Common myeloid progenitor, CD34-positive (primary cell): ENCODE measurements at regions not wholly inside any gene's neighbourhood (a gene's known extent, or its start where the extent isn't known, plus 50 kb on each side); places are given as distances from the start of the nearest gene placed in this dataset.

Source experiments
- CTCF ChIA-PET: fragments of 350-600 bp; sonication (Branson Sonifier 250); formaldehyde crosslinking; loops from one replicate; lab custom pipeline; 2021; ENCODE audit warnings: antibody characterized with exemption; lab: Charles Lee
- POLR2A ChIA-PET: fragments of 350-600 bp; sonication (Branson Sonifier 250); formaldehyde crosslinking; loops from one replicate; lab custom pipeline; 2021; ENCODE audit warnings: antibody characterized with exemption; lab: Charles Lee
- DNase-seq, 3 donors: peaks; one replicate each; pipeline versions ENCODE4 v3.0.0 to v3.0.0-alpha.2; 2013
- H3K27ac ChIP-seq, 2 experiments: 1 replicate in 1 of 2; 2 replicates in 1 of 2; pipeline ENCODE4 v1.7.0; 2013; ENCODE audit warnings: inconsistent platforms in 2 of 2, low read length in 2 of 2, mild to moderate bottlenecking in 2 of 2, low read depth in 1 of 2, moderate library complexity in 1 of 2; ENCODE audit not compliant: severe bottlenecking in 2 of 2, insufficient read depth in 1 of 2, poor library complexity in 1 of 2
- H3K27me3 ChIP-seq, 5 experiments: replicated peaks in 2 of 5; 1 replicate in 3 of 5; 2 replicates in 2 of 5; pipeline versions ENCODE4 v1.6.1 to v1.7.0; 2013; ENCODE audit warnings: low read length in 4 of 5, mild to moderate bottlenecking in 2 of 5, moderate library complexity in 2 of 5, inconsistent platforms in 1 of 5; ENCODE audit not compliant: insufficient read depth in 5 of 5, control insufficient read depth in 4 of 5
- H3K36me3 ChIP-seq, 4 experiments: 1 replicate in 2 of 4; 2 replicates in 2 of 4; pipeline versions ENCODE4 v1.6.1 to v1.7.0; 2013; ENCODE audit warnings: low read length in 3 of 4, control low read depth in 1 of 4, mild to moderate bottlenecking in 1 of 4; ENCODE audit not compliant: control insufficient read depth in 4 of 4, insufficient read depth in 4 of 4
- H3K4me1 ChIP-seq, 4 experiments: 1 replicate in 3 of 4; 2 replicates in 1 of 4; pipeline versions ENCODE4 v1.6.1 to v1.7.1; 2013; ENCODE audit warnings: low read length in 3 of 4, mild to moderate bottlenecking in 3 of 4, control low read depth in 1 of 4, inconsistent platforms in 1 of 4, moderate library complexity in 1 of 4; ENCODE audit not compliant: control insufficient read depth in 4 of 4, insufficient read depth in 4 of 4; ENCODE audit errors: control extremely low read depth in 1 of 4
- H3K4me3 ChIP-seq, 7 experiments: 1 replicate in 4 of 7; 2 replicates in 3 of 7; pipeline versions ENCODE4 v1.5.1 to v1.7.0; 2013; ENCODE audit warnings: mild to moderate bottlenecking in 7 of 7, low read length in 6 of 7, moderate library complexity in 6 of 7, inconsistent platforms in 2 of 7, low read depth in 2 of 7, control low read depth in 1 of 7; ENCODE audit not compliant: insufficient read depth in 4 of 7, control insufficient read depth in 1 of 7; ENCODE audit errors: extremely low read depth in 1 of 7
- H3K9me3 ChIP-seq, 5 experiments: 1 replicate in 4 of 5; 2 replicates in 1 of 5; pipeline versions ENCODE4 v1.6.1 to v1.7.1; 2013; ENCODE audit warnings: low read length in 4 of 5, mild to moderate bottlenecking in 2 of 5, inconsistent platforms in 1 of 5, low read depth in 1 of 5, moderate library complexity in 1 of 5; ENCODE audit not compliant: control insufficient read depth in 4 of 5, insufficient read depth in 2 of 5; ENCODE audit errors: control extremely low read depth in 1 of 5
- WGBS: methylation state at CpG from one replicate; pipeline ENCODE4 v1.1.5; 2013; ENCODE audit not compliant: insufficient coverage; 5-methylcytosine and 5-hydroxymethylcytosine counted together

GRCh38 chr1:157893686-157894085, 52.1 kb upstream of the CD5L start:
- CTCF ChIA-PET: interaction anchor here (0.9 kb wide), 1 partner anchor 14 kb away, joined by 3 read pairs; no protein-coding TSS in a partner anchor
- Histone ChIP-seq H3K4me1 (no peaks in the 10 kb centered on the region), H3K27ac (no peak overlapping the region), H3K27me3 (no peaks in the 10 kb centered on the region), H3K9me3 (peaks cover 0 to 12% (median 3%) of the 10 kb centered on the region in 5 experiments), H3K36me3 (no peaks in the 10 kb centered on the region), H3K4me3 (no peak overlapping the region)
- DNase-seq: no peak
- POLR2A ChIA-PET: no interaction called here

DNA sequence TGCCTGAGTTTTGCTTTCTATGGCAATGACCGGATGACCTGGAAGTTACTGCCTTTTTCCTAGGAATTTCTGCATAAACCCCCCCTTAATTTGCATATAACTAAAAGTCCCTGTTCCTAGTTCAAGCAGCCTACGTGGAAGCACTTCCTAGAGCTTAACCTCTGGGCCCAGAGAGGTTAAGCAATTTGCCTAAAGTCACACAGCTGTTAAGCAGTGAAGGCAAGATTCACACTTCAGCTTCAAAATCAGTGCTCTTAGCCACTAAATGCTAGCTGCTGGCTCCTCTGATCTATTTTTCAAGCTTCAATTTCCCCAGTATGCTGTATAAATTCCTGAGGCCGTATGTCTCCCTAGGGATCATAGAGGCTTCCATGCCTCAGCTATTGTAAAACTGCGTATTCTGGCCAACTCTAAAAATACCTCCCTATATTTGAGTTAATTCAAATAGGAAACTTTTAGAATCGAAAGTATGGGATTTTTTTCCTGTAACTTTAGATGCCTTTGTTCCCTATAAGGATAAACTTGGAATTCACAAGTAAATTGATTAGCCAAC, 53.1 kb upstream of the CD5L start:
- no peak overlapping the region for H3K4me3 ChIP-seq
- no peak for DNase-seq
- ChIA-PET CTCF (interaction anchor here (0.9 kb wide), 1 partner anchor 15 kb away, joined by 3 read pairs; no protein-coding TSS in a partner anchor), POLR2A (no interaction called here)
- WGBS: 80% methylated on average over 1 of the region's 5 CpGs
- peaks cover 0 to 15% (median 3%) of the 10 kb centered on the region in 5 experiments for H3K9me3 ChIP-seq
- H3K27ac ChIP-seq: no peak overlapping the region
- H3K4me1 ChIP-seq: no peaks in the 10 kb centered on the region
- H3K27me3 ChIP-seq: no peaks in the 10 kb centered on the region
- no peaks in the 10 kb centered on the region for H3K36me3 ChIP-seq

- WGBS: 100% methylated on average over 1 of the region's 1 CpG
- H3K4me1 ChIP-seq: no peaks in the 10 kb centered on the region
- H3K36me3 ChIP-seq: no peaks in the 10 kb centered on the region
- ChIA-PET CTCF (interaction anchor here (0.6 kb wide), 1 partner anchor 10 kb away, joined by 3 read pairs; no protein-coding TSS in a partner anchor), POLR2A (no interaction called here)
- H3K27ac ChIP-seq: no peak overlapping the region
- peaks cover 0 to 13% (median 5%) of the 10 kb centered on the region in 5 experiments for H3K9me3 ChIP-seq
- H3K4me3 ChIP-seq: no peak overlapping the region
- no peak for DNase-seq
- no peaks in the 10 kb centered on the region for H3K27me3 ChIP-seq
Observed at GRCh38 chr1:157910270-157910669, 68.7 kb upstream of the CD5L start.

- Histone ChIP-seq H3K4me1 (no peaks in the 10 kb centered on the region), H3K4me3 (no peak overlapping the region), H3K27me3 (peaks cover 0 to 3% (median 0%) of the 10 kb centered on the region in 5 experiments), H3K9me3 (peaks cover 0 to 3% (median 0%) of the 10 kb centered on the region in 5 experiments), H3K27ac (no peak overlapping the region), H3K36me3 (no peaks in the 10 kb centered on the region)
- CTCF ChIA-PET: no interaction called here
- POLR2A ChIA-PET: no interaction called here
- no CpG with 5 or more reads among the region's 3 CpGs for WGBS
- no peak for DNase-seq
Observed at GRCh38 chr1:157915859-157916258, 74.3 kb upstream of the CD5L start.

DNA sequence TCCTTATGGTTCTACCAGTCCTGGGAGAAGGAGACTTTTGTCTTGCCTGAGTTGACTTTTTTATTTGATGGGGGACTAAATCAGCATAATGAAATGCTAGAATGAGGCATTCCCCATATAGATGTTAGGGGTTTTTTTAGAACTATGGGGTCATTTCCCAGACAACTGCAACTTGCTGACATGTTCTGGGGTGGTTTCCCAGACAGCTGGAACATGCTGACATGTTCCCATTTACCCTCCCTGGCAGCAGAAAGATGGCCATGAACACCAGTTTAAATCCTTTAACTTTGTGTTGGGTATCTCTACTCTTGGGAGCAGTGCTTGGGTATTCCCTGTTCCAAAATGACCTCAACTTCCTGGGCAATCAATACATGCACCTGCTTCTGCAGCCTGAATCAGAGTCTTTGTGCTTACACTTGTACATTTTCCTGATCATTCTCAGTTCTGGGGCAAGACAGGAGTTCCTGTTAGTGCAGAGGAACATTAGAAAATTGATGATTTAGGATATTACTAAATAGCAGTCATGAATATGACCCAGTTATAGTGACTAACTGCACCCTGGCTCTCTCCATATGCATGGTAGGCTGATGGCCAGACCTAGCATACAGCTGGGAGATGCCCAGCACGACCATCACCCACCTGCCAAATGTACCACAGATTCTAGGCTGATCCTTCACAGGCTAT, 75.4 kb upstream of the CD5L start:
- no CpG with 5 or more reads among the region's 1 CpG for WGBS
- POLR2A ChIA-PET: no interaction called here
- Histone ChIP-seq H3K27me3 (peaks cover 0 to 3% (median 0%) of the 10 kb centered on the region in 5 experiments), H3K27ac (no peak overlapping the region), H3K36me3 (no peaks in the 10 kb centered on the region), H3K9me3 (no peaks in the 10 kb centered on the region), H3K4me1 (no peaks in the 10 kb centered on the region), H3K4me3 (no peak overlapping the region)
- CTCF ChIA-PET: no interaction called here
- DNase-seq: no peak

GRCh38 chr1:157920748-157921147, 72.7 kb upstream of the KIRREL1 start:
- no peaks in the 10 kb centered on the region for H3K9me3 ChIP-seq
- WGBS: no CpG with 5 or more reads among the region's 2 CpGs
- H3K27me3 ChIP-seq: peaks cover 0 to 3% (median 0%) of the 10 kb centered on the region in 5 experiments
- H3K4me3 ChIP-seq: no peak overlapping the region
- DNase-seq: no peak
- no peaks in the 10 kb centered on the region for H3K4me1 ChIP-seq
- ChIA-PET CTCF (interaction anchor here (0.7 kb wide), 1 partner anchor 10 kb away, joined by 3 read pairs; no protein-coding TSS in a partner anchor), POLR2A (no interaction called here)
- H3K36me3 ChIP-seq: no peaks in the 10 kb centered on the region
- no peak overlapping the region for H3K27ac ChIP-seq

- 96% methylated on average over 34 of the region's 34 CpGs for WGBS
- no peak for DNase-seq
- ChIA-PET CTCF (no interaction called here), POLR2A (no interaction called here)
- Histone ChIP-seq H3K36me3 (no peaks in the 10 kb centered on the region), H3K9me3 (no peaks in the 10 kb centered on the region), H3K4me3 (no peak overlapping the region), H3K27ac (no peak overlapping the region), H3K27me3 (no peaks in the 10 kb centered on the region), H3K4me1 (peaks cover 0 to 3% (median 0%) of the 10 kb centered on the region in 4 experiments)
Observed at GRCh38 chr1:157925419-157926166, 67.9 kb upstream of the KIRREL1 start.
